ENCODE measurements at regions not wholly inside any gene's neighbourhood (a gene's known extent, or its start where the extent isn't known, plus 50 kb on each side); places are given as distances from the start of the nearest gene placed in this dataset.

GRCh38 chr4:63017300-63017699 is 1392.0 kb downstream of the TECRL start:
- TF ChIP-seq CTCF (IDR thresholded peaks at IDR 0.05 in 8 of 11, conservative IDR thresholded peaks at IDR 0.05 in 3 of 11) (no peak), POLR2AphosphoS5 (IDR thresholded peaks at IDR 0.05) (no peak)
